ENCODE measurements at regions not wholly inside any gene's neighbourhood (a gene's known extent, or its start where the extent isn't known, plus 50 kb on each side); places are given as distances from the start of the nearest gene placed in this dataset.
"Not testable (repeated sequence)": the region's sequence is repeated elsewhere in the genome, so short reads cannot be mapped to it uniquely, and the experiment has no call there.

DNA sequence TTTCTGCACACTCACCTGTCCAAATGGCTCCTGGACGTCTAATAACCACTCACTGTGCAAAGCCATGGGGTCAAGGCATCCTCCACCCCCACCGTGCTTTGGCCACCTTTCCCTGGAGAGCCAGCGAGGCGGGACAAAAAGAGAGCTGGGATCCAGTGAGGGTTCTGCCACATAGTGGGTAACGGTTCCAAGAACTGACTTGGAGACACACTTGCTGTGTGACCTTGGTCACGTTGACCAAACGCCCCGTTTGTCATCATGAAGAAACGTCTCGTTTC lies 287.2 kb downstream of the TFAP2C start:
- Histone ChIP-seq H3K27ac (no peak overlapping the region), H3K4me1 (no peaks in the 10 kb centered on the region), H3K36me3 (no peaks in the 10 kb centered on the region), H3K9me3 (no peaks in the 10 kb centered on the region), H3K27me3 (peaks cover under 1% of the 10 kb centered on the region), H3K4me3 (no peak overlapping the region)
- ATAC-seq (no peak), DNase-seq (no peak)
- no peak for TF ChIP-seq CTCF (IDR thresholded peaks at IDR 0.05)
- intact Hi-C loops (cut with DNase I): no loop called here

DNA sequence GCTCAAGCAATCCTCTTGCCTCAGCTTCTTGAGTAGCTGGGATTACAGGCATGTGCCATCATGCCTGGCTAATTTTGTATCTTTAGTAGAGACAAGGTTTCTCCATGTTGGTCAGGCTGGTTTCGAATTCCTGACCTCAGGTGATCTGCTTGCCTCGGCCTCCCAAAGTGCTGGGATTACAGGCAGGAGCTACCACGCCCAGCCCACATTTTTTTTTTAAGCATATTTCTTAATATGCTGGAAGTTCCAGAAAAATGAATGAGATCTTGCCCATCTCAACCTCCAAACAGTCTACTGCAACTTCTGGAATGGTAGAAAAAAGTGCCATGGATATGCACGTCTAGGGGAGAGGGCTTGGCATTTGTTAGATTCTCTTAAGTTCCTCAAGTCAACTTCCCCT lies 290.9 kb downstream of the TFAP2C start:
- H3K4me3 ChIP-seq; H3K36me3 ChIP-seq; H3K9me3 ChIP-seq; H3K4me1 ChIP-seq; DNase-seq; intact Hi-C loops (cut with DNase I); ATAC-seq; H3K27ac ChIP-seq: not testable (repeated sequence)
- peaks cover 36% of the 10 kb centered on the region for H3K27me3 ChIP-seq

GRCh38 chr20:56922497-56922896 lies 293.4 kb downstream of the TFAP2C start:
- H3K36me3 ChIP-seq: no peaks in the 10 kb centered on the region
- DNase-seq (no peak), ATAC-seq (no peak)
- H3K4me3 ChIP-seq: no peak overlapping the region
- no peaks in the 10 kb centered on the region for H3K9me3 ChIP-seq
- no peak for TF ChIP-seq CTCF (IDR thresholded peaks at IDR 0.05)
- H3K27me3 ChIP-seq: peaks cover 60% of the 10 kb centered on the region
- H3K27ac ChIP-seq: no peak overlapping the region
- H3K4me1 ChIP-seq: peaks cover 6% of the 10 kb centered on the region
- intact Hi-C loops (cut with DNase I): no loop called here

DNA sequence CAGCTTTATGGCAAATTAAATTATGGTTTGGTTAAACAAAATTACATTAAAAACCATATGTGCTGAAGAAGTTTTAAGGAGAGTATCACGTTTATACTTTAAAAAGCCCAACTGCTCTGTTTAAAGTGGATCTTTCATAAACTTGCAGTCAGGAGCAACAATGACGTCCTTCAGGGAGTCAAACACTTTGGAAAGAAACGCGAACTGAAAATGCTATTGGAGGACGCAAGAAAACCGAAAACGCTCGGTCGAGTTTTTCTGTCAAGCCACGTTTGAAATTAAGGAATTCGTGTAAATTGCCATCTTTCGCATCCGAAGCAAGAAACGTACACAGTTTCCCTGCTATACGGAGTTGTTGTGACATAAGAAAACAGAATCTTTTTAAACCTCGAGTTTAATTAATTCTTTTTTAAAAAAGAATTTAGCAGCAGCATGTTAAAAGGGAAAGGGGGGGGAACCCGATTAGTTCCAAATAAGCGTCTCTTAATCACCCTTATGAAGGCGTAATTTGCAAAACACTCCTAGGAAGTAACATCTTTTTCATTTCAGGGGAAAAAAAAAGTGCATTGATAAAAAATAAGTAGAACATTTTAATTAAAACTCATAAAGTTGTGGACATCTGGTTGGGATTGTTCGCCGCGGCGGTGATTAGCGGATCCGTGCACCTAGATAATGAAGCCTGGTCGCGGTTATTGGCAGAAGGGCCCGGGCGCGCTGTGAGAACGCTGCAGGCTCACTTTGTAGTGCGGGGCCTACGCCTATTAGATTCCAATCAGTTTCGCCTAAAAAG lies 295.4 kb downstream of the TFAP2C start:
- Histone ChIP-seq H3K4me1 (peaks cover 6% of the 10 kb centered on the region), H3K36me3 (no peaks in the 10 kb centered on the region), H3K27ac (no peak overlapping the region), H3K4me3 (no peak overlapping the region), H3K27me3 (peaks cover 80% of the 10 kb centered on the region), H3K9me3 (no peaks in the 10 kb centered on the region)
- no peak for TF ChIP-seq CTCF (IDR thresholded peaks at IDR 0.05)
- ATAC-seq (no peak), DNase-seq (no peak)
- intact Hi-C loops (cut with DNase I): no loop called here

DNA sequence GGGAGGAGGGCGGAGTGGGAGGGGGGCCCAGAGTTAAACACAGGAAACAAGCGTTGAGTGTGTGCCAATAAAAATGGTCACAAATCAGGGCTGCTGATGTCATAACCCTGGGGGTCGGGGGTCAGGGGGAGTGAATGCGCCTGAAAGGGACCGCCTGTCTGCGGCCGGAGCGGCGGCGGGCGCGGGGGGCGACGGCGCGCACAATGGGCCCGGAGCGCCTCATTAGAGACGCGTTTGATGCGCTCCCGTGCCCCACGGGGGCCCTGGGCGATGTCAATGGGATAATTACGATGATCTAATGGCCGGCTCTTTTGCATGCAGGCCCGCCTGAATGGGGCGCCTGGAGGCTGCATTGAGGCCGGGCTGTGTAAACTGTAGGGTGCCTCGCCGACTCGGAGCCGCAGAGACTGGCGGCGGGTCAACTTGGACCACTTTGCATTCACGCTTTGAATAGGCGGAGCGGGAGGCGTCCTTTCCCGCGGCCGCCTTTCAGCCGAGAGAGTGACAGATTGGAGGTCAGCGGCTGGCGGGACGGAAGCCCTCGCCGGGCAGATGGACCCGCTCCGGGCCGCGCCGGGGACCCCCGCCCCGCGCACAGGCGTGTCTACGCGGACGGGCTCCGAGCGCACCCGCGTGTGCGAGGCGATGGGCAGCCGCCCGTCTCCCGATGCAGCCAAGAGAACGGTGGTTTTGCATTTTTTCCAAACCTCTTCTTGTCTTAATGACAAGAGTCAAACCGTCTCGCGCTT lies 296.1 kb downstream of the TFAP2C start:
- no peak overlapping the region for H3K27ac ChIP-seq
- H3K27me3 ChIP-seq: peaks cover 88% of the 10 kb centered on the region
- H3K36me3 ChIP-seq: no peaks in the 10 kb centered on the region
- H3K9me3 ChIP-seq: no peaks in the 10 kb centered on the region
- ATAC-seq (no peak), DNase-seq (no peak)
- no peak for TF ChIP-seq CTCF (IDR thresholded peaks at IDR 0.05)
- H3K4me1 ChIP-seq: peaks cover 6% of the 10 kb centered on the region
- intact Hi-C loops (cut with DNase I): no loop called here
- H3K4me3 ChIP-seq: no peak overlapping the region

DNA sequence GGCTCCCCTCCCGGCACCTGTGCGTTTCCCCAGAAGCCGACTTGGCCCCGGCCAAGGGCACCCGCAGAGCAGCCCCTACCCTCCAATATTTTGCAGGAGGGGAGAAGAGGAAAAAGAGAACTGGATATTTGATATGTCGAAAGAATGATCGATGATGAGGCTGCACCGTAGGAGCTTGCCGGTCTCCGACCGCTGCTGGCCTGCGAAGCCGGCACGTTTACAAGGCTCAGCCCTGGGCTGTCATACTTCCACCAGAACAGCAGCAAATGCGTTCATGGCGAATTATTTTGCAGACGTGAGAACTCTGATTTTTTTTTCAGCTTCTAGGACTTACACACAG lies 296.7 kb downstream of the TFAP2C start:
- Histone ChIP-seq H3K27me3 (peaks cover 93% of the 10 kb centered on the region), H3K27ac (no peak overlapping the region), H3K9me3 (no peaks in the 10 kb centered on the region), H3K4me1 (peaks cover 6% of the 10 kb centered on the region), H3K36me3 (no peaks in the 10 kb centered on the region), H3K4me3 (no peak overlapping the region)
- ATAC-seq (no peak), DNase-seq (no peak)
- intact Hi-C loops (cut with DNase I): no loop called here
- TF ChIP-seq CTCF (IDR thresholded peaks at IDR 0.05): no peak

Measured in upper lobe of right lung (tissue), 1 donor.